ENCODE measurements at regions not wholly inside any gene's neighbourhood (a gene's known extent, or its start where the extent isn't known, plus 50 kb on each side); places are given as distances from the start of the nearest gene placed in this dataset.

DNA sequence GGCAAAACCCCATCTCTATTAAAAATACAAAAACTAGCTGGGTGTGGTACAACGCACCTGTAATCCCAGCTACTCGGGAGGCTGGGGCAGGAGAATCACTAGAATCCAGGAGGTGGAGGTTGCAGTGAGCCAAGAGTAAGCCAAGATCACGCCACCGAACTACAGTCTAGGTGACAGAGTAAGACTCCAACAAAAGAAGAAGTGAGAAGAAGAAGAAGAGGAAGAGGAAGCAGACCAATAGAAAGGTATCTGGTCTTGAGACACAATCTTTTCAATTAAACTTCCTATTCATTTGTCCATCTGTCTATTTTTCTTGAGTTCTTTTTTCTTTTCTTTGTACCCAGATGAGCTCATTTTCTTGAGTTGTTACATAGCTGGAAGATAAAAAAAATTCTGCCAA, 55.7 kb upstream of the ACADM start:
- DNase-seq (no peak), ATAC-seq (ENCODE audit: low FRiP score) (no peak)
- Histone ChIP-seq H3K9me3 (ENCODE audit: control insufficient read depth, low read length) (no peaks in the 10 kb centered on the region), H3K27ac (ENCODE audit: low read depth in 1 of 2, low read length in 2 of 2) (no peak overlapping the region), H3K36me3 (ENCODE audit: control insufficient read depth in 1 of 2, insufficient read depth in 2 of 2, low read length in 1 of 2) (no peaks in the 10 kb centered on the region), H3K27me3 (ENCODE audit: control insufficient read depth in 1 of 2, insufficient read depth in 2 of 2, low read length in 1 of 2) (no peaks in the 10 kb centered on the region), H3K4me3 (ENCODE audit: low read length in 2 of 2) (no peak overlapping the region), H3K4me1 (ENCODE audit: control insufficient read depth in 1 of 2, insufficient read depth in 2 of 2, low read length in 2 of 2) (no peaks in the 10 kb centered on the region)
- intact Hi-C loops (cut with DNase I) = no loop called here
- 64 to 76% methylated on average over 4 of the region's 4 CpGs for WGBS, 2 donors

DNA sequence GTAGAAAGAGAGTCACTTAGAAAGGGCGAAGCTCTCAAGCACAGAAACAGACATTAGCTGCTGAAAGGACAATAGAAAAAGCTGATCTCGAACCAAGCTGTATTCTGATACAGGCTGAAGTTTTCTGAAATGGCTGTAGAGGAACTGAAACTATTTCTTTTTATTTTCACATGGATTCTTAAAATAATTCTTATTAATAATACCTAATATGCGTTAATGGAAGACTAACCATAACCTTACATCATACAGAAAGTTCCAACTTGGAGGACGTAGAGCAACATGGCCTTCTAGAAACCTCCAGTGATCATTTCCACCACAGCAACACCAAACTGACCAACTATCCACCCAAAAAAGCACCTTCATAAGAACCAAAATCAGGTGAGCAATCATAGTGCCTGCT, 52.8 kb upstream of the ACADM start:
- WGBS, 2 donors = 86 to 87% methylated on average over 4 of the region's 4 CpGs
- intact Hi-C loops (cut with DNase I) = no loop called here

DNA sequence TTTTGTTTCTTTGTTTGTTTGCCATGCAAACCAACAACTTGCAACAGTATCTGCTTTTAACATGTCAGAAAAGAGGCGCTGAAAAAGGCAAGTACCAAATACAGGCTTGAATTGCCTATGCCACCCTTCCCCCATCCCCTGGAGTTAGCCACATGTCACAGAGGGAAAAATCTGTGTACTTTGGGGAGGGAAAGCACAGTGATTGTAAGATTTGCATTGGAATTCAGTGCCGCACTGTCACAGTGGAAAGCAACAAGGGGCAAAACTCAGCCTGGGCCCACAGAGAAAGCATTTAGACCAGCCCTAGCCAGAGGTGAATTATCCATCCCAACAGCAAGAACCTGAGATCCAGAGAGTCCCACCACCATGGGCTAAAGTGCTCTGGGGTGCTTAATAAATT, 52.4 kb upstream of the ACADM start:
- DNase-seq = no peak
- no peaks in the 10 kb centered on the region for H3K27me3 ChIP-seq (ENCODE audit: control insufficient read depth in 1 of 2, insufficient read depth in 2 of 2, low read length in 1 of 2)
- no peak for ATAC-seq (ENCODE audit: low FRiP score)
- intact Hi-C loops (cut with DNase I) = no loop called here
- no peak overlapping the region for H3K4me3 ChIP-seq (ENCODE audit: low read length in 2 of 2)
- no peak overlapping the region for H3K27ac ChIP-seq (ENCODE audit: low read depth in 1 of 2, low read length in 2 of 2)
- no peaks in the 10 kb centered on the region for H3K36me3 ChIP-seq (ENCODE audit: control insufficient read depth in 1 of 2, insufficient read depth in 2 of 2, low read length in 1 of 2)
- H3K9me3 ChIP-seq (ENCODE audit: control insufficient read depth, low read length) = no peaks in the 10 kb centered on the region
- no peaks in the 10 kb centered on the region for H3K4me1 ChIP-seq (ENCODE audit: control insufficient read depth in 1 of 2, insufficient read depth in 2 of 2, low read length in 2 of 2)
- WGBS, 2 donors = 82 to 91% methylated on average over 2 of the region's 2 CpGs

More for the DNA sequence above, 52.8 kb upstream of the ACADM start:
- H3K27me3 ChIP-seq (ENCODE audit: control insufficient read depth in 1 of 2, insufficient read depth in 2 of 2, low read length in 1 of 2) = no peaks in the 10 kb centered on the region
- ATAC-seq (ENCODE audit: low FRiP score) (no peak), DNase-seq (no peak)
- no peaks in the 10 kb centered on the region for H3K36me3 ChIP-seq (ENCODE audit: control insufficient read depth in 1 of 2, insufficient read depth in 2 of 2, low read length in 1 of 2)
- H3K27ac ChIP-seq (ENCODE audit: low read depth in 1 of 2, low read length in 2 of 2) = no peak overlapping the region
- no peaks in the 10 kb centered on the region for H3K9me3 ChIP-seq (ENCODE audit: control insufficient read depth, low read length)
- no peaks in the 10 kb centered on the region for H3K4me1 ChIP-seq (ENCODE audit: control insufficient read depth in 1 of 2, insufficient read depth in 2 of 2, low read length in 2 of 2)
- no peak overlapping the region for H3K4me3 ChIP-seq (ENCODE audit: low read length in 2 of 2)

DNA sequence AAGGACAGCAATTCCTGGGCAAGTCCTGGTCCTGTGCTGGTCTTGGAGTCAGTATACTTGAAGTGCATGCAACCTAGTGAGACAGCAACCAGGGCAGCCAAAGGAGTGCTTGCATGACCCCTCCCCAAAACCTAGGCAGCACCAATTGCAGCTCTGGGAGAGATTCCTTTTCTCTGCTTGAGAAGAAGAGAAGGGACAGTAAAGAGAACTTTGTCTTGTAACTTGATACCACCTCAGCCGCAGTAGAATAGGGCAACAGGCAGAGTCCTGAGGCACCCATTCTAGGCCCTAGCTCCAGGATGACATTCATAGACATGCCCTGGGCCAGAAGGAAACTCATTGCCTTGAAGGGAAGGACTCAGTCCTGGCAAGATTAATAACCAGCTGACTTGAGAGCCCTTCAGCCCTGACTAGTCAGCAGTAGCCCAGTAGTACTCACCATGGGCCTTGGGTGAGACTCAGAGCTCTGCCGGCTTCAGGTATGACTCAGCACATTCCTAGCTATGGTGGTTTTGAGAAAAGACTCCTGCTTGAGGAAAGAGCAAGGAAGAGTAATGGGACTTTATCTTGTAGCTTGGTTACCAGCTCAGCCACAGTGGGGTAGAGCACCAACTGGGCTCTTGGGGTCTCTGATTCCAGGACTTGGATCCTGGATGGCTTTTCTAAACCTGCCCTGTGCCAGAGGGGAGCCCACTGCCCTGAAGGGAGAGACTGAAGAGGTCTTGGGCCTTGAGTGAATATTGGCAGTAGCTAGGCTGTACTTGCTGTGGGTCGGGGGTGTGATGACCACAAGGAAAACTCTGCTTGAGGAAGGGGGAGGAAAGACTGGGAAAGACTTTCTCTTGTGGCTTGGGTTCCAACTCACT, 51.7 kb upstream of the ACADM start:
- Histone ChIP-seq H3K4me3 (ENCODE audit: low read length in 2 of 2) (no peak overlapping the region), H3K36me3 (ENCODE audit: control insufficient read depth in 1 of 2, insufficient read depth in 2 of 2, low read length in 1 of 2) (no peaks in the 10 kb centered on the region), H3K9me3 (ENCODE audit: control insufficient read depth, low read length) (no peaks in the 10 kb centered on the region), H3K4me1 (ENCODE audit: control insufficient read depth in 1 of 2, insufficient read depth in 2 of 2, low read length in 2 of 2) (no peaks in the 10 kb centered on the region), H3K27ac (ENCODE audit: low read depth in 1 of 2, low read length in 2 of 2) (no peak overlapping the region), H3K27me3 (ENCODE audit: control insufficient read depth in 1 of 2, insufficient read depth in 2 of 2, low read length in 1 of 2) (no peaks in the 10 kb centered on the region)
- ATAC-seq (ENCODE audit: low FRiP score) = peak; percentile 36
- intact Hi-C loops (cut with DNase I) = no loop called here
- no peak for DNase-seq
- 48 to 65% methylated on average over 3 of the region's 3 CpGs for WGBS, 2 donors

DNA sequence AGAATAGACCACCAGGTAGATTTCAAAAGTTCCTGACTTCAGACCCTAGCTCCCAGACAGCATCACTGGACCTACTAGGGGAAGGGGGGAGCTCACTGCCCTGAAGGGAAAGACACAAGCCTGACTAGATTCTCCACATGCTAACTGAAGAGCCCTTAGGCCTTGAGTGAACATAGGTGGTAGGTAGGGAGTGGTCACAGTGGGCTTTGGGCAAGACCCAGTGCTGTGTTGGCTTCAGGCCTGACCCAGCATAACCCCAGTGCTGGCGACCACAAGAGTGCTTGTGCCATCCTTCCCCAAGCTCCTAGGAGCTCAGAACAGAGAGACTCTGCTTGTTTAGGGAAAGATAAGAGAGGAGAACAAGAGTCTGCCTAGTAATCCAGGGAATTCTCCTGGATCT, 51.1 kb upstream of the ACADM start:
- ATAC-seq (ENCODE audit: low FRiP score) (no peak), DNase-seq (no peak)
- Histone ChIP-seq H3K9me3 (ENCODE audit: control insufficient read depth, low read length) (no peaks in the 10 kb centered on the region), H3K4me3 (ENCODE audit: low read length in 2 of 2) (no peak overlapping the region), H3K27me3 (ENCODE audit: control insufficient read depth in 1 of 2, insufficient read depth in 2 of 2, low read length in 1 of 2) (no peaks in the 10 kb centered on the region), H3K4me1 (ENCODE audit: control insufficient read depth in 1 of 2, insufficient read depth in 2 of 2, low read length in 2 of 2) (no peaks in the 10 kb centered on the region), H3K36me3 (ENCODE audit: control insufficient read depth in 1 of 2, insufficient read depth in 2 of 2, low read length in 1 of 2) (no peaks in the 10 kb centered on the region), H3K27ac (ENCODE audit: low read depth in 1 of 2, low read length in 2 of 2) (no peak overlapping the region)
- intact Hi-C loops (cut with DNase I) = no loop called here
- WGBS, 2 donors = 77 to 82% methylated on average over 1 of the region's 1 CpG

DNA sequence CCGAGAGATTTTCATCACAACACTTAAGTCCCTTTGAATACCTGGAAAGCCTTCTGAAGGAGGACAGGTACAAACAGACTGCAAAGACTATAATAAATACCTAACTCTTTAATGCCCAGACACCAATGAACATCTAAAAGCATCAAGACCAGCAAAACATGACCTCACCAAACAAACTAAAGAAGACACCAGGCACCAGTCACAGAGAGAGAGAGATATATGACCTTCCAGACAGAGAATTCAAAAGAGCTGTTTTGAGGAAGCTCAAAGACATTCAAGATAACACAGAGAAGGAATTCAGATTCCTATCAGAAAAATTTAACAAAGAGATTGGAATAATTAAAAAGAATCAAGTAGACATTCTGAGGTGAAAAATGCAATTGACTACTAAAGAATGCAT, 50.6 kb upstream of the ACADM start:
- no peaks in the 10 kb centered on the region for H3K4me1 ChIP-seq (ENCODE audit: control insufficient read depth in 1 of 2, insufficient read depth in 2 of 2, low read length in 2 of 2)
- H3K27ac ChIP-seq (ENCODE audit: low read depth in 1 of 2, low read length in 2 of 2) = no peak overlapping the region
- intact Hi-C loops (cut with DNase I) = no loop called here
- H3K27me3 ChIP-seq (ENCODE audit: control insufficient read depth in 1 of 2, insufficient read depth in 2 of 2, low read length in 1 of 2) = no peaks in the 10 kb centered on the region
- no peaks in the 10 kb centered on the region for H3K9me3 ChIP-seq (ENCODE audit: control insufficient read depth, low read length)
- no peaks in the 10 kb centered on the region for H3K36me3 ChIP-seq (ENCODE audit: control insufficient read depth in 1 of 2, insufficient read depth in 2 of 2, low read length in 1 of 2)
- H3K4me3 ChIP-seq (ENCODE audit: low read length in 2 of 2) = no peak overlapping the region
- ATAC-seq (ENCODE audit: low FRiP score) (no peak), DNase-seq (no peak)
- WGBS, 2 donors = 89 to 92% methylated on average over 1 of the region's 1 CpG

All from aorta (tissue), 5 donors.